ENCODE measurements at regions not wholly inside any gene's neighbourhood (a gene's known extent, or its start where the extent isn't known, plus 50 kb on each side); places are given as distances from the start of the nearest gene placed in this dataset.

GRCh38 chr1:67514300-67514699, 84.1 kb upstream of the SERBP1 start (continued):
- no peak for TF ChIP-seq KDM1A (IDR thresholded peaks at IDR 0.05; ENCODE audit: borderline replicate concordance, low read length)

Data from H1 (cell line).